ENCODE measurements at regions not wholly inside any gene's neighbourhood (a gene's known extent, or its start where the extent isn't known, plus 50 kb on each side); places are given as distances from the start of the nearest gene placed in this dataset.

GRCh38 chr6:27616328-27617045 lies 143.6 kb upstream of the ZNF184 start:
- Histone ChIP-seq H3K4me3 (no peak overlapping the region), H3K9ac (ENCODE audit: low read depth in 2 of 2, low read length in 2 of 2) (no peak overlapping the region), H3K36me3 (no peaks in the 10 kb centered on the region), H3K4me1 (no peaks in the 10 kb centered on the region), H3K9me3 (no peaks in the 10 kb centered on the region), H3K27me3 (no peaks in the 10 kb centered on the region), H3K27ac (no peak overlapping the region)
- TF ChIP-seq CTCF (IDR thresholded peaks at IDR 0.05), result no peak
- no peak for DNase-seq
- intact Hi-C loops (cut with DNase I), result no loop called here

- Histone ChIP-seq H3K9ac (ENCODE audit: low read depth in 2 of 2, low read length in 2 of 2) (no peak overlapping the region), H3K36me3 (no peaks in the 10 kb centered on the region), H3K4me3 (no peak overlapping the region), H3K4me1 (no peaks in the 10 kb centered on the region), H3K27ac (no peak overlapping the region), H3K27me3 (no peaks in the 10 kb centered on the region), H3K9me3 (no peaks in the 10 kb centered on the region)
- no peak for DNase-seq
- intact Hi-C loops (cut with DNase I), result no loop called here
- TF ChIP-seq CTCF (IDR thresholded peaks at IDR 0.05), result no peak
Observed at GRCh38 chr6:27611451-27611850, 138.5 kb upstream of the ZNF184 start.

GRCh38 chr6:27608916-27609883 lies 136.3 kb upstream of the ZNF184 start:
- intact Hi-C loops (cut with DNase I), result loop anchor here (10.0 kb wide), 1 partner anchor 294 kb away; the partner anchor contains the start of gene POM121L2
- peak; percentile 41 for DNase-seq
- Histone ChIP-seq H3K27ac (no peak overlapping the region), H3K4me1 (no peaks in the 10 kb centered on the region), H3K36me3 (no peaks in the 10 kb centered on the region), H3K27me3 (peaks cover 14% of the 10 kb centered on the region), H3K4me3 (no peak overlapping the region), H3K9me3 (no peaks in the 10 kb centered on the region), H3K9ac (ENCODE audit: low read depth in 2 of 2, low read length in 2 of 2) (no peak overlapping the region)
- peak; percentile 52 for TF ChIP-seq CTCF (IDR thresholded peaks at IDR 0.05)

GRCh38 chr6:27605401-27606342 lies 132.8 kb upstream of the ZNF184 start:
- peak; percentile 26 for DNase-seq
- Histone ChIP-seq H3K27me3 (peaks cover 28% of the 10 kb centered on the region), H3K27ac (no peak overlapping the region), H3K36me3 (no peaks in the 10 kb centered on the region), H3K9me3 (no peaks in the 10 kb centered on the region), H3K4me1 (no peaks in the 10 kb centered on the region), H3K9ac (ENCODE audit: low read depth in 2 of 2, low read length in 2 of 2) (no peak overlapping the region), H3K4me3 (no peak overlapping the region)
- intact Hi-C loops (cut with DNase I), result loop anchor here (10.0 kb wide), 1 partner anchor 291 kb away; the partner anchor contains the start of gene POM121L2
- TF ChIP-seq CTCF (IDR thresholded peaks at IDR 0.05), result no peak

DNA sequence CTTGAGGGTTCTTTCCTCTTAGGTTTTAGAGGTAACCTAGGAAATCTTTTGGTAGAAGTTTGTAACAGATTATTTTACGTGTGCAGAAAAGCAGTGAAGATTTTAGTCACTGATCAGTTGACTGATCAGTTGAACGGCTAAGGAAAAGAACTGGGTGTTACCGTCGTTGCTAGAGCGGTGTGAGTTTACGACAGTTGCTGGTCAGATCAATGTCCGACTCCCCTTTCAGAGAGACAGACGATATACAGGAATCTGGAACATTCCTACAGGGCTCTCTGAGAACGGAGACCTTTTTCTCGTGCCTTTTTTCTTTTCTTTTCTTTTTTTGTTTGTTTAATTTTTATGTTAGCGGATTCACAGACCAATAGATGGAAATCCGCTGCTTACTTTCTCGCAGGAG lies 132.1 kb upstream of the ZNF184 start:
- H3K27me3 ChIP-seq, result peaks cover 28% of the 10 kb centered on the region
- intact Hi-C loops (cut with DNase I), result loop anchor here (10.0 kb wide), 1 partner anchor 290 kb away; the partner anchor contains the start of gene POM121L2
- no peaks in the 10 kb centered on the region for H3K9me3 ChIP-seq
- no peak for DNase-seq
- no peak overlapping the region for H3K9ac ChIP-seq (ENCODE audit: low read depth in 2 of 2, low read length in 2 of 2)
- H3K4me1 ChIP-seq, result no peaks in the 10 kb centered on the region
- no peak overlapping the region for H3K4me3 ChIP-seq
- TF ChIP-seq CTCF (IDR thresholded peaks at IDR 0.05), result no peak
- H3K36me3 ChIP-seq, result no peaks in the 10 kb centered on the region
- H3K27ac ChIP-seq, result no peak overlapping the region
